ENCODE measurements at regions not wholly inside any gene's neighbourhood (a gene's known extent, or its start where the extent isn't known, plus 50 kb on each side); places are given as distances from the start of the nearest gene placed in this dataset.

GRCh38 chr7:41367967-41368882 is 334.7 kb downstream of the INHBA start:
- Histone ChIP-seq H3K27me3 (no peaks in the 10 kb centered on the region), H3K9me3 (no peaks in the 10 kb centered on the region), H3K36me3 (no peaks in the 10 kb centered on the region), H3K4me3 (no peak overlapping the region), H3K4me1 (no peaks in the 10 kb centered on the region), H3K27ac (no peak overlapping the region)
- WGBS, 2 donors (ENCODE audit: low coverage in 1 of 2), result 71 to 80% methylated on average over 5 to 11 of the region's 11 CpGs
- intact Hi-C loops (cut with DNase I; ENCODE audit: low total_unique reads) (no loop called here), in situ Hi-C loops (cut with MboI; ENCODE audit: low pct_ligation_motif_present in 1 of 4, low pct_unique_long_range_greater_than_20kb in 1 of 4, low sequenced_read_pairs in 3 of 4) (no loop called here)
- TF ChIP-seq POLR2A (IDR thresholded peaks at IDR 0.05) (no peak), CTCF (IDR thresholded peaks at IDR 0.05) (no peak), EP300 (IDR thresholded peaks at IDR 0.05; ENCODE audit: low read depth) (no peak), POLR2AphosphoS5 (IDR thresholded peaks at IDR 0.05) (no peak)
- DNase-seq, result no peak

- intact Hi-C loops (cut with DNase I; ENCODE audit: low total_unique reads), result no loop called here
- Histone ChIP-seq H3K27me3 (no peaks in the 10 kb centered on the region), H3K4me3 (no peak overlapping the region), H3K36me3 (no peaks in the 10 kb centered on the region), H3K4me1 (no peaks in the 10 kb centered on the region), H3K9me3 (no peaks in the 10 kb centered on the region), H3K27ac (no peak overlapping the region)
- WGBS, 2 donors (ENCODE audit: low coverage in 1 of 2), result 39% methylated on average over 1 of the region's 1 CpG; no CpG with 5 or more reads in 1 of the 2 donors
- no peak for DNase-seq
- in situ Hi-C loops (cut with MboI; ENCODE audit: low pct_ligation_motif_present in 1 of 4, low pct_unique_long_range_greater_than_20kb in 1 of 4, low sequenced_read_pairs in 3 of 4), result no loop called here
- TF ChIP-seq POLR2AphosphoS5 (IDR thresholded peaks at IDR 0.05), result no peak
- TF ChIP-seq EP300 (IDR thresholded peaks at IDR 0.05; ENCODE audit: low read depth), result no peak
- TF ChIP-seq CTCF (IDR thresholded peaks at IDR 0.05), result no peak
- no peak for TF ChIP-seq POLR2A (IDR thresholded peaks at IDR 0.05)
These were observed 351.8 kb downstream of the INHBA start for GRCh38 chr7:41351091-41351490.

- H3K27ac ChIP-seq, result no peak overlapping the region
- no peaks in the 10 kb centered on the region for H3K27me3 ChIP-seq
- no peaks in the 10 kb centered on the region for H3K36me3 ChIP-seq
- no peak for DNase-seq
- H3K4me3 ChIP-seq, result no peak overlapping the region
- WGBS, 2 donors (ENCODE audit: low coverage in 1 of 2), result 88 to 94% methylated on average over 5 of the region's 5 CpGs
- no peak for TF ChIP-seq POLR2AphosphoS5 (IDR thresholded peaks at IDR 0.05)
- intact Hi-C loops (cut with DNase I; ENCODE audit: low total_unique reads) (no loop called here), in situ Hi-C loops (cut with MboI; ENCODE audit: low pct_ligation_motif_present in 1 of 4, low pct_unique_long_range_greater_than_20kb in 1 of 4, low sequenced_read_pairs in 3 of 4) (no loop called here)
- H3K9me3 ChIP-seq, result no peaks in the 10 kb centered on the region
- H3K4me1 ChIP-seq, result no peaks in the 10 kb centered on the region
These were observed 356.0 kb downstream of the INHBA start for GRCh38 chr7:41346878-41347277.

GRCh38 chr7:41339913-41340676 is 362.8 kb downstream of the INHBA start:
- DNase-seq, result no peak
- Histone ChIP-seq H3K4me3 (no peak overlapping the region), H3K36me3 (no peaks in the 10 kb centered on the region), H3K27ac (no peak overlapping the region), H3K4me1 (no peaks in the 10 kb centered on the region), H3K27me3 (no peaks in the 10 kb centered on the region), H3K9me3 (no peaks in the 10 kb centered on the region)
- TF ChIP-seq CTCF (IDR thresholded peaks at IDR 0.05), result no peak
- TF ChIP-seq POLR2A (IDR thresholded peaks at IDR 0.05), result no peak
- no peak for TF ChIP-seq EP300 (IDR thresholded peaks at IDR 0.05; ENCODE audit: low read depth)
- TF ChIP-seq POLR2AphosphoS5 (IDR thresholded peaks at IDR 0.05), result no peak
- 44 to 77% methylated on average over 3 to 8 of the region's 8 CpGs for WGBS, 2 donors (ENCODE audit: low coverage in 1 of 2)
- in situ Hi-C loops (cut with MboI; ENCODE audit: low pct_ligation_motif_present in 1 of 4, low pct_unique_long_range_greater_than_20kb in 1 of 4, low sequenced_read_pairs in 3 of 4) (no loop called here), intact Hi-C loops (cut with DNase I; ENCODE audit: low total_unique reads) (no loop called here)
